ENCODE measurements at regions not wholly inside any gene's neighbourhood (a gene's known extent, or its start where the extent isn't known, plus 50 kb on each side); places are given as distances from the start of the nearest gene placed in this dataset.

DNA sequence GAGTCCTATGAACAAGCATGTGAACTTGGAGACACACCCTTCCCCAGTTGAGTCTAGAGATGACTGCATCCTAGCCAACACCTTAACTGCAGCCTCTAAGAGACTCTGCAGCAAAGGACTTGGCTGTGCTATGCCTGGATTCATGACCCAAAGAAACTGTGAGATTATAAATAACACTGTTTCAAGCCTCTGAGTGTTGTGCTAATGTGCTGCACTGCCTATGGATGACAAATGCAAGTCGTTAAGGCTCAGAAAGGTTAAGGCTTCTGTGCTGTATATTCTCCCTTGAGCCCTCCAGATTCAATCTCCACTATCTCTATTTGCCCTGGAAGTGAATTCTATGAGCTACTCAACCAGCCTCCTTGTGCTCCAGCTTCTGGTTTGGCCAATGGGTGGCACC, 116.5 kb upstream of the CBLN4 start:
- TF ChIP-seq CTCF (IDR thresholded peaks at IDR 0.05; ENCODE audit: low read length) (no peak), EZH2 (optimal IDR thresholded peaks at IDR 0.05; ENCODE audit: low read depth, low read length) (no peak)
